GM19023 (cell line): ENCODE measurements at regions not wholly inside any gene's neighbourhood (a gene's known extent, or its start where the extent isn't known, plus 50 kb on each side); places are given as distances from the start of the nearest gene placed in this dataset.
"Not testable (repeated sequence)": the region's sequence is repeated elsewhere in the genome, so short reads cannot be mapped to it uniquely, and the experiment has no call there.

ENCODE experiments used
- ATAC-seq: cut with Tn5 transposase; IDR thresholded peaks from one replicate; pipeline ENCODE4 v1.9.1; 2021; ENCODE audit warnings: mild to moderate bottlenecking, moderate library complexity; ENCODE audit not compliant: unreplicated experiment

GRCh38 chr9:103068753-103069152, 73.6 kb downstream of the CYLC2 start:
- ATAC-seq = no peak

- ATAC-seq = no peak
Measured at GRCh38 chr9:103078581-103078980, 83.4 kb downstream of the CYLC2 start.

GRCh38 chr9:103082494-103082893, 87.4 kb downstream of the CYLC2 start:
- no peak for ATAC-seq

GRCh38 chr9:103089357-103089756, 94.2 kb downstream of the CYLC2 start:
- ATAC-seq = no peak

GRCh38 chr9:103104101-103104500, 109.0 kb downstream of the CYLC2 start:
- no peak for ATAC-seq

- no peak for ATAC-seq
Measured at GRCh38 chr9:103116246-103116645, 121.1 kb downstream of the CYLC2 start.

GRCh38 chr9:103126494-103126893, 131.4 kb downstream of the CYLC2 start:
- no peak for ATAC-seq

GRCh38 chr9:103139891-103140290, 144.8 kb downstream of the CYLC2 start:
- ATAC-seq = no peak

- ATAC-seq = no peak
Measured at GRCh38 chr9:103152473-103152872, 157.3 kb downstream of the CYLC2 start.

- ATAC-seq = no peak
Measured at GRCh38 chr9:103167530-103167929, 172.4 kb downstream of the CYLC2 start.

GRCh38 chr9:103168254-103168653, 173.1 kb downstream of the CYLC2 start:
- ATAC-seq = no peak

- no peak for ATAC-seq
Measured at GRCh38 chr9:103169798-103170197, 174.7 kb downstream of the CYLC2 start.

- no peak for ATAC-seq
Measured at GRCh38 chr9:103183701-103184171, 188.6 kb downstream of the CYLC2 start.

GRCh38 chr9:103186959-103187358, 191.8 kb downstream of the CYLC2 start:
- ATAC-seq = no peak

GRCh38 chr9:103188781-103189350, 193.7 kb downstream of the CYLC2 start:
- ATAC-seq = no peak

- no peak for ATAC-seq
Measured at GRCh38 chr9:103193992-103194391, 198.9 kb downstream of the CYLC2 start.

- ATAC-seq = no peak
Measured at GRCh38 chr9:103203172-103203571, 208.0 kb downstream of the CYLC2 start.

GRCh38 chr9:103205881-103206585, 210.9 kb downstream of the CYLC2 start:
- ATAC-seq = not testable (repeated sequence)

GRCh38 chr9:103210607-103211006, 215.5 kb downstream of the CYLC2 start:
- no peak for ATAC-seq

- ATAC-seq = no peak
Measured at GRCh38 chr9:103215197-103215596, 220.1 kb downstream of the CYLC2 start.

GRCh38 chr9:103225702-103226646, 230.8 kb downstream of the CYLC2 start:
- no peak for ATAC-seq

GRCh38 chr9:103226647-103227013, 231.5 kb downstream of the CYLC2 start:
- no peak for ATAC-seq
